ENCODE measurements at regions not wholly inside any gene's neighbourhood (a gene's known extent, or its start where the extent isn't known, plus 50 kb on each side); places are given as distances from the start of the nearest gene placed in this dataset.

DNA sequence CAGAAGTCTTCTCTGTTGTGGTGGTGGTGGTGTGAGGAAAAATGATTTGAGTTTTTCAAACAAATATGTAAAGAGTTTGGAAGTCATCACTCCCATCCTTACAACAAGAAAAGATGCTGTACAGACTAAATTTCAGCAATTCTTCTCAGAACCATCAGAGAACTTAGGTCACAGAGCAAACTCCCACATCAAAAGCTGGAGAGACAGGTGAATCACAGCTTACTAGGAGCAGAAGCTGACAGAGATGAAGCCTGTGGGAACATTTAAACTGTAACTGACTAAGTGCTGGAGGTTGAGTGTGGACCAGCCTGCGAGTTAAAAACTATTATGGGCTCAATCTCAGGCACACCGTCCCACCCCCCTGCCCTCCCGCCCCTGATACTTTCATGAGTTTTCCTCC lies 97.3 kb downstream of the AKR1D1 start (continued):
- no peak for TF ChIP-seq CTCF (IDR thresholded peaks at IDR 0.05)
- no peak for TF ChIP-seq GABPB1 (CRISPR knock-in tag; IDR thresholded peaks at IDR 0.05)
- no peak for TF ChIP-seq ZNF317 (CRISPR knock-in tag; IDR thresholded peaks at IDR 0.05; ENCODE audit: borderline replicate concordance, low read depth)
- no peak for TF ChIP-seq ATF3 (CRISPR knock-in tag; conservative IDR thresholded peaks at IDR 0.05)
- no peak for TF ChIP-seq MAX (CRISPR knock-in tag; IDR thresholded peaks at IDR 0.05)
- no peak for TF ChIP-seq SP1 (CRISPR knock-in tag; conservative IDR thresholded peaks at IDR 0.05)

- ATAC-seq (no peak), DNase-seq (ENCODE audit: low spot score) (no peak)
- Mint-ChIP-seq H3K27ac (no peak overlapping the region), H3K4me3 (no peak overlapping the region), H3K4me1 (peaks cover 11% of the 10 kb centered on the region), H3K27me3 (ENCODE audit: low read depth) (no peaks in the 10 kb centered on the region), H3K36me3 (peaks cover 25% of the 10 kb centered on the region), H3K9me3 (peaks cover 30% of the 10 kb centered on the region)
- ChIA-PET POLR2A (no interaction called here), CTCF (no interaction called here)
- TF ChIP-seq GTF2I (CRISPR knock-in tag; conservative IDR thresholded peaks at IDR 0.05) (no peak), TP53 (CRISPR knock-in tag; IDR thresholded peaks at IDR 0.05) (no peak), ZNF396 (CRISPR knock-in tag; IDR thresholded peaks at IDR 0.05; ENCODE audit: borderline replicate concordance) (no peak)
- TF ChIP-seq, protein P1, sequence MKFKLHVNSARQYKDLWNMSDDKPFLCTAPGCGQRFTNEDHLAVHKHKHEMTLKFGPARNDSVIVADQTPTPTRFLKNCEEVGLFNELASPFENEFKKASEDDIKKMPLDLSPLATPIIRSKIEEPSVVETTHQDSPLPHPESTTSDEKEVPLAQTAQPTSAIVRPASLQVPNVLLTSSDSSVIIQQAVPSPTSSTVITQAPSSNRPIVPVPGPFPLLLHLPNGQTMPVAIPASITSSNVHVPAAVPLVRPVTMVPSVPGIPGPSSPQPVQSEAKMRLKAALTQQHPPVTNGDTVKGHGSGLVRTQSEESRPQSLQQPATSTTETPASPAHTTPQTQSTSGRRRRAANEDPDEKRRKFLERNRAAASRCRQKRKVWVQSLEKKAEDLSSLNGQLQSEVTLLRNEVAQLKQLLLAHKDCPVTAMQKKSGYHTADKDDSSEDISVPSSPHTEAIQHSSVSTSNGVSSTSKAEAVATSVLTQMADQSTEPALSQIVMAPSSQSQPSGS (CRISPR knock-in tag; IDR thresholded peaks at IDR 0.05; ENCODE audit: borderline replicate concordance, low read depth): no peak
Observed at GRCh38 chr7:138176060-138176459, 99.8 kb downstream of the AKR1D1 start.

DNA sequence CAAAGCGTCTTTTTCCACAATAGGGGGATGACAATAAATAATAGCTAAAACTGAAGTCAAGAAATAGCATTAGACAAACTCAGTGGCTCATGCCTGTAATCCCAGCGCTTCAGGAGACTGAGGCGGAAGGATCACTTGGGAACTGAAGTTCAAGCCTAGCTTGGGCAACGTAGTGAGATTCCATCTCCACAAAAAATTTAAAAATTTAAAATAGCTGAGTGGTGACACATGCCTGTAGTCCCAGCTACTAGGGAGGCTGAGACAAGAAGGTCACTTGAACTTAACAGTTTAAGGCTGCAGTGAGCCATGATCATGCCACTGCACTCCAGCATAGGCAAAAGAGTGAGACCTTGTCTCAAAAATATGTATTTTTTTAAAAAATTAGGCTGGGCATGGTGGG lies 107.9 kb downstream of the AKR1D1 start:
- Mint-ChIP-seq H3K4me1 (peaks cover 24% of the 10 kb centered on the region), H3K27me3 (ENCODE audit: low read depth) (no peaks in the 10 kb centered on the region; the same call in 1 of the 2 replicates), H3K9me3 (peaks cover 40% of the 10 kb centered on the region), H3K4me3 (no peak overlapping the region), H3K27ac (no peak overlapping the region), H3K36me3 (peaks cover 42% of the 10 kb centered on the region)
- ChIA-PET POLR2A (interaction anchor here (1.3 kb wide), 1 partner anchor 13 kb away, joined by 4 read pairs; no protein-coding TSS in a partner anchor), CTCF (no interaction called here)
- no peak for DNase-seq (ENCODE audit: low spot score)
- TF ChIP-seq STAT6 (CRISPR knock-in tag; conservative IDR thresholded peaks at IDR 0.05; ENCODE audit: low read depth) (no peak), MYBL2 (CRISPR knock-in tag; IDR thresholded peaks at IDR 0.05) (no peak), SMAD3 (CRISPR knock-in tag; IDR thresholded peaks at IDR 0.05; ENCODE audit: borderline replicate concordance) (no peak), RORB (CRISPR knock-in tag; IDR thresholded peaks at IDR 0.05) (no peak), MXD4 (CRISPR knock-in tag; IDR thresholded peaks at IDR 0.05; ENCODE audit: borderline replicate concordance) (no peak), CREB1 (CRISPR knock-in tag; IDR thresholded peaks at IDR 0.05) (no peak)
- no peak for ATAC-seq
